Gastroesophageal sphincter (tissue), 3 donors: ENCODE measurements at regions not wholly inside any gene's neighbourhood (a gene's known extent, or its start where the extent isn't known, plus 50 kb on each side); places are given as distances from the start of the nearest gene placed in this dataset.
"Not testable (repeated sequence)": the region's sequence is repeated elsewhere in the genome, so short reads cannot be mapped to it uniquely, and the experiment has no call there.

Experiments
- CTCF ChIP-seq, 4 experiments: fragments of 200-600 bp in 2 of 4; fragments of 450-650 bp in 2 of 4; sonication (generic) in 1 of 4; IDR thresholded peaks; one replicate each; pipeline ENCODE4 v1.5.1; 2017 to 2019; ENCODE audit warnings: antibody characterized with exemption in 4 of 4, mild to moderate bottlenecking in 2 of 4, moderate library complexity in 2 of 4
- POLR2A ChIP-seq, 2 donors: fragments of 450-650 bp; IDR thresholded peaks; one replicate each; pipeline ENCODE4 v1.6.1; 2017; ENCODE audit warnings: antibody characterized with exemption in 2 of 2, mild to moderate bottlenecking in 2 of 2, moderate library complexity in 1 of 2

GRCh38 chr1:146409817-146410441 lies 181.1 kb upstream of the NOTCH2NLA start:
- not testable (repeated sequence) for TF ChIP-seq CTCF (IDR thresholded peaks at IDR 0.05)
- peak; percentile 67 to 89 for TF ChIP-seq POLR2A (IDR thresholded peaks at IDR 0.05)
